Ascending aorta (tissue), 2 donors: ENCODE measurements at regions not wholly inside any gene's neighbourhood (a gene's known extent, or its start where the extent isn't known, plus 50 kb on each side); places are given as distances from the start of the nearest gene placed in this dataset.

Source experiments
- DNase-seq, 2 donors: peaks; one replicate each; pipeline ENCODE4 v3.0.0-alpha.2; 2019; ENCODE audit warnings: low spot score in 2 of 2
- H3K27ac ChIP-seq, 2 donors: fragments of 200-600 bp; sonication (generic); one replicate each; pipeline ENCODE4 v1.5.1; 2016 to 2017; ENCODE audit warnings: mild to moderate bottlenecking in 1 of 2
- H3K27me3 ChIP-seq: fragments of 200-600 bp; sonication (generic); one replicate; pipeline ENCODE4 v1.5.1; 2017
- H3K36me3 ChIP-seq, 2 donors: fragments of 200-600 bp; sonication (generic); one replicate each; pipeline ENCODE4 v1.5.1; 2016
- H3K4me1 ChIP-seq, 2 donors: fragments of 200-600 bp; sonication (generic); one replicate each; pipeline ENCODE4 v1.5.1; 2016 to 2017; ENCODE audit warnings: mild to moderate bottlenecking in 1 of 2
- H3K4me3 ChIP-seq, 2 donors: fragments of 200-600 bp; sonication (generic); one replicate each; pipeline ENCODE4 v1.5.1; 2016 to 2017; ENCODE audit warnings: mild to moderate bottlenecking in 1 of 2
- H3K9me3 ChIP-seq, 2 donors: fragments of 200-600 bp; sonication (generic); one replicate each; pipeline ENCODE4 v1.5.1; 2016
- CTCF ChIP-seq, 3 experiments: fragments of 200-600 bp in 2 of 3; fragments of 450-650 bp in 1 of 3; sonication (generic) in 2 of 3; IDR thresholded peaks; one replicate each; pipeline ENCODE4 v1.5.1; 2016 to 2019; ENCODE audit warnings: antibody characterized with exemption in 3 of 3, mild to moderate bottlenecking in 1 of 3, moderate library complexity in 1 of 3
- intact Hi-C: fragments of 100-400 bp; cut with DNase I; formaldehyde crosslinking; loops from one replicate; pipeline ENCODE4 v1.15.1; 2023

GRCh38 chr2:147096671-147097070 is 748.2 kb upstream of the ACVR2A start:
- intact Hi-C loops, result no loop called here
- no peak for DNase-seq
- no peaks in the 10 kb centered on the region for H3K27me3 ChIP-seq
- H3K36me3 ChIP-seq, result no peaks in the 10 kb centered on the region
- no peaks in the 10 kb centered on the region for H3K4me1 ChIP-seq
- no peak overlapping the region for H3K4me3 ChIP-seq
- TF ChIP-seq CTCF (IDR thresholded peaks at IDR 0.05), result no peak
- no peaks in the 10 kb centered on the region for H3K9me3 ChIP-seq
- H3K27ac ChIP-seq, result no peak overlapping the region

GRCh38 chr2:147095376-147095775 is 749.5 kb upstream of the ACVR2A start:
- Histone ChIP-seq H3K4me3 (no peak overlapping the region), H3K27me3 (no peaks in the 10 kb centered on the region), H3K27ac (no peak overlapping the region), H3K9me3 (no peaks in the 10 kb centered on the region), H3K4me1 (no peaks in the 10 kb centered on the region), H3K36me3 (no peaks in the 10 kb centered on the region)
- intact Hi-C loops, result no loop called here
- DNase-seq, result no peak
- TF ChIP-seq CTCF (IDR thresholded peaks at IDR 0.05), result no peak

DNA sequence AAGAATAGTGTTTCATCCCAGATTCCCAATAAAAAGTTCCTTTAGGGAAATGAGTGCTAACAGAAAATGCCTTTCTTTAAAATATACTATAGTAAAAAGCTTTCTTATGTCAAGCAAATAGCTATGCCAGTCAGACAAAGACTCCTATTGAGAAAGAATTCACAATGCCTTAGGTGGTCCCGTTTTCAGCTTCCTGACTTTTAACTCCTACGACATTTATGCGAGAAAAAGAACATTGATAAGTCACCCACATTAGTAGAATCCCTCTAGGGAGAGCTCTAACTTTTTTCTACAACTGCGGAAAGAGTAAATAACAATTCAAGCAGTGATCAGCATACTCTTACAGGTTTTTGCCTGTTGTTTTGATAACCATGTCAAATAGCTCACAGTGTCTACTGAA is 750.8 kb upstream of the ACVR2A start:
- no peaks in the 10 kb centered on the region for H3K9me3 ChIP-seq
- intact Hi-C loops, result no loop called here
- no peaks in the 10 kb centered on the region for H3K36me3 ChIP-seq
- H3K27me3 ChIP-seq, result no peaks in the 10 kb centered on the region
- no peak for DNase-seq
- no peak overlapping the region for H3K4me3 ChIP-seq
- no peak for TF ChIP-seq CTCF (IDR thresholded peaks at IDR 0.05)
- no peaks in the 10 kb centered on the region for H3K4me1 ChIP-seq
- H3K27ac ChIP-seq, result no peak overlapping the region

GRCh38 chr2:147092266-147092665 is 752.6 kb upstream of the ACVR2A start:
- intact Hi-C loops, result no loop called here
- DNase-seq, result no peak
- Histone ChIP-seq H3K27ac (no peak overlapping the region), H3K27me3 (no peaks in the 10 kb centered on the region), H3K36me3 (no peaks in the 10 kb centered on the region), H3K9me3 (no peaks in the 10 kb centered on the region), H3K4me1 (no peaks in the 10 kb centered on the region), H3K4me3 (no peak overlapping the region)
- no peak for TF ChIP-seq CTCF (IDR thresholded peaks at IDR 0.05)

GRCh38 chr2:147091448-147091847 is 753.4 kb upstream of the ACVR2A start:
- no peaks in the 10 kb centered on the region for H3K4me1 ChIP-seq
- DNase-seq, result no peak

More at GRCh38 chr2:147091448-147091847, 753.4 kb upstream of the ACVR2A start:
- Histone ChIP-seq H3K27me3 (no peaks in the 10 kb centered on the region), H3K27ac (no peak overlapping the region), H3K9me3 (no peaks in the 10 kb centered on the region), H3K36me3 (no peaks in the 10 kb centered on the region), H3K4me3 (no peak overlapping the region)
- no peak for TF ChIP-seq CTCF (IDR thresholded peaks at IDR 0.05)
- intact Hi-C loops, result no loop called here
